ENCODE measurements at regions not wholly inside any gene's neighbourhood (a gene's known extent, or its start where the extent isn't known, plus 50 kb on each side); places are given as distances from the start of the nearest gene placed in this dataset.

GRCh38 chr12:46517579-46517962 is 145.0 kb upstream of the SLC38A2 start:
- TF ChIP-seq CTCF (conservative IDR thresholded peaks at IDR 0.05; ENCODE audit: low read depth, low read length) (no peak), POLR2A (IDR thresholded peaks at IDR 0.05; ENCODE audit: low read depth, low read length) (no peak), USF2 (IDR thresholded peaks at IDR 0.05; ENCODE audit: low read depth, low read length) (no peak), RCOR1 (IDR thresholded peaks at IDR 0.05; ENCODE audit: insufficient replicate concordance, low read length) (no peak), RAD21 (IDR thresholded peaks at IDR 0.05; ENCODE audit: low read length) (no peak), RFX5 (IDR thresholded peaks at IDR 0.05; ENCODE audit: low read depth, low read length) (no peak), MAZ (IDR thresholded peaks at IDR 0.05; ENCODE audit: borderline replicate concordance, low read depth, low read length) (no peak), CEBPB (IDR thresholded peaks at IDR 0.05; ENCODE audit: low read depth, low read length) (no peak), ELK1 (IDR thresholded peaks at IDR 0.05; ENCODE audit: borderline replicate concordance, low read depth, low read length) (no peak), FOS (IDR thresholded peaks at IDR 0.05; ENCODE audit: low read depth, low read length) (no peak), MAFK (IDR thresholded peaks at IDR 0.05; ENCODE audit: low read depth, low read length) (no peak), CHD1 (IDR thresholded peaks at IDR 0.05; ENCODE audit: low read depth, low read length) (no peak)

All from IMR-90 (cell line).